ENCODE measurements at regions not wholly inside any gene's neighbourhood (a gene's known extent, or its start where the extent isn't known, plus 50 kb on each side); places are given as distances from the start of the nearest gene placed in this dataset.

GRCh38 chr16:79439901-79440300 lies 160.6 kb downstream of the MAF start:
- no peak for DNase-seq

DNA sequence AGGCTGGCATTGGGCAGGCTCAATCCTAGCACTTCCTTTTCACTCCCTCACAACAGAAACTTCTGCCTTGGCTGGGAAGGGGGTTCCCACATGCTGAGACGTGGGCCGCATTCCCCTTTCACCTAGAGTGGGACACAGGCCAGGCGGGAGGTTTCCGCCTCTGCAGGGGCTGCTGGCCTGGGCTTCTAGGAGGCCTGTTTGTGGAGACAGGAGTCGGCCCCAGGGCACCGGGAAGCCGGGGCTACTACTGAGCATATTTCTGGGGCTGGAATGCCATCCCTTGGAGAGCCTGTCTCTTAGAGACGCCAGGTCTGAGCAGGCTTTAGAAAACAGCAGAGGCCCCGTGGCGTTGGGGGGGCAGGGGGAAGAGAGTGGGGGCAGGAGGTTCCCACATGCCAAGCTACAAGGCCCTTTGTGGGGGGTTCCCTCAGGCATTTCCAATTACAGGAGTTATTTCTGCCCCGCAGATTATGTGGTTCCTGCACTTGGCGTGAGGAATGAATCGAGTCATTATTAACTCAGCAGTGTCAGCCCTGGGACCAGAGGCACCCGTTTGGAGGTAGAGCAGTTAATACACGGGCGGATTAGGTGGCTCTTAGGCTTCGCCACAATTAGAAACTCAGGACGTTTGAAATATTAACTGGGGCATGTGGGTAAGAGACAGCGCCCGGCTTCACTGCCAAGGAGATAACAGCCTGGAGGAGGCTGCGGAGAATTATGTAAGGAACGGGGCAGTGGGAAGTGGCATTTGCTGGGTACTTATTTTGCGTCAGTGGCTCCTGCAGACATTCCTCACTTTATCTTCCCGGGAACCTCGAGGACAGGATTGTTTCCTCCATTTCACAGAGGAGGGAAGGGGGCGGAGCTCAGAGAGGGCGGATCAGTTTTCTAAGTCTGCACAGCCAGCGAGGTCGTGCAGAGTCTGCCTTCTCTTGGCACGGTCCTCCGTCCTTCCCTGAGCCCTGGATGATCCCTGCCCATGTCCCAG lies 162.5 kb downstream of the MAF start:
- DNase-seq, result no peak

DNA sequence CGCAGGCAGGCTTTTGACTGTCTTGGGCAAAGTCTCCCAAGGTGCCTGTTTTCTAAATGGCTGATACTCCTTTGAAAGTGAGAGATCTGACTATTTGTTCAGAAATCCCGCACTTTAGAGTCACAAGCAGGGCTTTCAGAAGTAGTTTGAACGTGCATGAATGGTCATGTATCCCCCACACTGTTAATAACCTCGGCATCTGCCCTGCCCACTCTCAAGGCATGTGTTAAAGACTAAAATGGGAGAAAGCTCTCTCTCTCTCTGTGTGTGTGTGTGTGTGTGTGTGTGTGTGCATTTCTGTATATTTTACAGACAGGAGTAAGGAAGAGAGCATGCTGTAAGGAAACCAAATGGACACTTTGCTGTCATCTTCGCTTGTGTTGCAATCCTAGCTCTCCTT lies 163.7 kb downstream of the MAF start:
- DNase-seq, result no peak

GRCh38 chr16:79434771-79435170 lies 165.8 kb downstream of the MAF start:
- DNase-seq, result no peak

GRCh38 chr16:79434092-79434491 lies 166.4 kb downstream of the MAF start:
- DNase-seq, result no peak

DNA sequence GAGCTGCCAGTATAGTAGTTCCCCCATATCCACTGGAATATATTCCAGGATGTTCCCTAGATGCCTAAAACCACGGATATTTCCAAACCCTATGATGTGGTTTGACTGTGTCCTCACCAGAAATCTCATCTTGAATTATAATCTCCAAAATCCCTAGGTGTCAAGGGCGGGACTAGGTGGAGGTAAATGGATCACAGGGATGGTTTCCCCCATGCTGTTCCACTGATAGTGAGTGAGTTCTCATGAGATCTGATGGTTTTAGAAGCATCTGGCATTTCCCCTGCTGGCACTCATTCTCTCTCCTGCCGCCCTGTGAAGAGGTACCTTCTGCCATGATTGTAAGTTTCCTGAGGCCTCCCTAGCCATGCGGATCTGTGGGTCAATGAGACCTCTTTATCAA lies 168.6 kb downstream of the MAF start:
- DNase-seq, result no peak

GRCh38 chr16:79430191-79430678 lies 170.3 kb downstream of the MAF start:
- DNase-seq, result no peak

GRCh38 chr16:79429381-79430190 lies 171.0 kb downstream of the MAF start:
- no peak for DNase-seq

- DNase-seq, result no peak
These were observed 173.9 kb downstream of the MAF start for GRCh38 chr16:79426663-79427062.

DNA sequence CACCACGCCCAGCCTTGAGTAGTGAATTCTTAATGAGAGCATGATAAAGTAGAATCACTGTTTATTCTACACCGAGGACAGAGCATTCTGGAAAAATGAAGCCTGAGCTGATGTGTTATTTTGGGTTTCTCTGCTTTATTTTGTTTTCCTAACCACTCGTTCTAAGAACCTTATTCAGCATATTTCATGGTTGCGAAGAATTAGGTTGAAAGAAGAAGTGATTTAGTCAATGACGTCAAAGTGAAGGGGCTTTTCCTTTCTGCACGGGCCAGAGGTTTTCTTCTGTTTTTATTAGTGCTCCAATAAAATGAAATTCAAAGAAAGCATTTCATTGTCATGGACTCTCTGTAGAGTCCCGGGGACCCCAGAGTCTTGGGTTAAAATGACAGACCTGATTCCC lies 178.5 kb downstream of the MAF start:
- DNase-seq, result no peak

DNA sequence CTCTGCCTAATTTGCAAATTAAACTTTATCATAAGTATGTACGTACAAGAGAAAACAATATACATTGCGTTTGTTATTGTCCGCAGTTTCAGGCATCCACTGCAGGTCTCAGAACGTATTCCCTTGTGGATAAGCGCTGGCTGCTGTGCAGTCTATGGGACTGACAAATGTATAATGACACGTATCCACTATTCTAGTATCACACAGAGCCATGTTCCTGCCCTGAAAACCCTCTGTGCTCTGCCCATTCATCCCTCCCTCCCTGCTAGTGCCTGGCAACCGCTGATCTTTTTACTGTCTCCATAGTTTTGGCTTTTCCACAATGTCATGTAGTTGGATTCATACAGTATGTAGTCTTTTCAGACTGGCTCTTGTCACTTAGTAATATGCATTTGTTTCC lies 179.4 kb downstream of the MAF start:
- DNase-seq, result no peak

GRCh38 chr16:79420493-79420892 lies 180.0 kb downstream of the MAF start:
- DNase-seq, result no peak

- DNase-seq, result no peak
These were observed 181.4 kb downstream of the MAF start for GRCh38 chr16:79419148-79419547.

GRCh38 chr16:79417601-79418008 lies 182.9 kb downstream of the MAF start:
- no peak for DNase-seq

DNA sequence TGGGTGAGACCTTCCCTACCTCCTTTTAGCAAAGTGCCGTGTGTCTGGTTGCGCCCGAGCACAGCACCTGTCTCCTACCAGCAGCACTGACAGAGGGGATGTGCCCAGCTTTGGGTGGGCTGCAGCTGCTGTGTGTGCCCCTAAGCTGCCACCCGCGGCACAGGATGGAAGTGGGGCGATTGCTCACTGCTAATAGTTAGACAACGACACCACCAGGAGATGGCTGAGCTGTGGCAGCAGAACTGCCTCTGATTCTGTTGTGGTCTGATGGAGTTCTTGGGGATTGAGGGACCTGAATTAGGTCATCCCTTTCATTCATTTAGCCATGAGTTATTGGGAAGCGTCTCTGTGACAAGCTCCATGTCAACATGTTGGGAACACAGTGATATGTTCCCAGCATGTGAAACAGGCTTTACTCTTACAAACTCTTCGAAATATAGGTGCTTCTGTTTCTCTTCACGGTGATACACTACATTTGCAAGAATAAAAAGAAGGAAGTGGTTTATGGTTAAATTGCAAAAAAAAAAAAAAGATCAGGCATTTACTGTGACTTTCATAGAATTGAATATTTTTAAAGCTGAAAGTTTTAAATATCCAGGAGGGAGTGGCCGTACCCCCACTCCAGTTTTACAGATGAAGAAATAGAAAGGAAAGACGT lies 184.4 kb downstream of the MAF start:
- no peak for DNase-seq

- no peak for DNase-seq
These were observed 187.7 kb downstream of the MAF start for GRCh38 chr16:79412783-79413225.

DNA sequence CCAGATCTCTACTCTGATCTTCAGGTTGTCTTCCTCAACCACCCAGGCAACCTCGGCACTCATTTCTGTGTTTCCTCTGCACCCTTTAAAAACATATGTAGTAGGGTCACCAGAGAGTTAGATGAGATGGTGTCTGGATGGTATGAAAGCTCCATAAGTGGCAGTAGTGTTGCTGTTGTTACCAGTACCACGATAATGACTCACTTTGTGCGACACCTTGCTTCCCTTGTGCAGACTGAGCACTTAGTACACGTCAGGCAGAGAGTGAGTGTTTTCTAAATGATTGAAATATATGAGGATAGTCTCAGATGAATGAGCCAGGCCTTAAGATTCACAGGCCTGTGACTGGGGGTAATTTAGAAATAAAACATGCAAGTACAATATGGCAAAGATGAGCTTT lies 188.7 kb downstream of the MAF start:
- no peak for DNase-seq

DNA sequence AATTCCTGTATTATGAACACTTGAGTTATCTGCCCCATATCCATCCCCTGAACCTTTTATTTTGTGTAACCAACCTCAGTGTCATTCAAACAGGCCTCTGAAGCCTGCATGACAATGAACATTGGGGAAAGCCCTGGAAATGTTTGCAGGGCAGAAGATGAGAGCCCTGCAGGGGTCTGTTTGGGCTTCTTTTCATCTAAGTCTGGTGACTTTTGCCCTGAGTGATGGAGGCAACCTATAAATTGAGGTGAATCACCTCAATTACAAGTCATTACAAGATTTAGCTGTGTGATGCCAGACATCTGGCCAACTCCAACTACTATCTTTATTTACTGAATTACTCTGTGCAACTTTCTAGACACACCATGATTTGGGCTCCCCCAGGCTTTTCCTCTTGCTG lies 189.2 kb downstream of the MAF start:
- no peak for DNase-seq

DNA sequence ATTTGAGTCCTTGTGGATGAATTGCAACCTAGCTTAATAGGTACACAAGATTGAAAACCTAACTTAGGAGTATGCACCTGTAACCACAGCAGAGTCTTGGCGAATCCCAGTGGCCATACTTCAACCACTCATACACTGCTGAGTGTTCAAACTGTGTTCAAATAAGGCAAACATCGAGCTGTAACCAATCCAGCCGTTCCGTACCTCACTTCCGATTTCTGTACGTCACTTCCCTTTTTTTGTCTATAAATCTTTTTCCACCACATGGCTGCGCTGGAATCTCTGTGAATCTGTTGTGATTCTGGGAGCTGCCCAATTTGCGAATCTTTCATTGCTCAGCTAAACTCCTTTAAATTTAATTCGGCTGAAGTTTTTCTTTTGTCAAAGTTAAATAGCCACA lies 190.6 kb downstream of the MAF start:
- no peak for DNase-seq

- no peak for DNase-seq
These were observed 192.2 kb downstream of the MAF start for GRCh38 chr16:79408355-79408754.

- DNase-seq, result no peak
These were observed 192.9 kb downstream of the MAF start for GRCh38 chr16:79407461-79408135.

- DNase-seq, result no peak
These were observed 193.5 kb downstream of the MAF start for GRCh38 chr16:79407005-79407404.

Data from dermis blood vessel endothelial cell (primary cell).